Right lobe of liver (tissue), 4 donors: ENCODE measurements at regions not wholly inside any gene's neighbourhood (a gene's known extent, or its start where the extent isn't known, plus 50 kb on each side); places are given as distances from the start of the nearest gene placed in this dataset.

Experiments used
- CTCF ChIP-seq, 4 donors: fragments of 200-600 bp in 3 of 4; fragments of 450-650 bp in 1 of 4; IDR thresholded peaks; one replicate each; pipeline versions ENCODE4 v1.5.1 to v1.8.0; 2016 to 2022; ENCODE audit warnings: antibody characterized with exemption in 4 of 4, mild to moderate bottlenecking in 2 of 4
- POLR2A ChIP-seq: fragments of 450-650 bp; IDR thresholded peaks from one replicate; pipeline ENCODE4 v1.6.1; 2017; ENCODE audit warnings: antibody characterized with exemption, mild to moderate bottlenecking
- donor health status: DM: no; HTN: no; CAD: no.
- donor health status: DM: no; HTN: no; CAD: no.
- donor health status: DM: no; HTN: yes; CAD: no.

GRCh38 chr5:102114525-102115069 lies 181.5 kb downstream of the SLCO4C1 start:
- TF ChIP-seq CTCF (IDR thresholded peaks at IDR 0.05): no peak
- no peak for TF ChIP-seq POLR2A
